DMS79 treated with DMSO at 0.1 percent for 48 hours (cell line): ENCODE measurements at regions not wholly inside any gene's neighbourhood (a gene's known extent, or its start where the extent isn't known, plus 50 kb on each side); places are given as distances from the start of the nearest gene placed in this dataset.
"Not testable (repeated sequence)": the region's sequence is repeated elsewhere in the genome, so short reads cannot be mapped to it uniquely, and the experiment has no call there.

Experiments
- DNase-seq: peaks from one replicate; lab custom pipeline; 2025; lab: John Stamatoyannopoulos, UW

DNA sequence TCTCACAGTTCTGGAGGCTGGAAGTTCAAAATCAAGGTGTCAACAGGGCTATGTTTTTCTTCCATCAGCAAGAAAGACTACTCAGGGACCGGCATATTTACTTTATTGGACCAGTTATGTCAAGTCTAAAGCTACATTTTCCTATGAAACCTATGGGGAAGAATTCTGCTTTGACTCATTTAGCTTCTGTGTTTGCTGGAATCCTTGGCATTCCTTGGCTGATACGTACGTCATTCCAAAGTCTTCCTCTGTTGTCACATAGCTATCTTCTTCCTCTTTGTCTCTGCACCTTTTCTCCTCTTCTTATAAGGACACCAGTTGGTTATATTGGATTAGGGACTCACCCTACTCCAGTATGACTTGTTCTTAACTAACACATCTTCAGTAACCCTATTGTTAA lies 137.4 kb upstream of the FBXO11 start:
- DNase-seq: no peak

DNA sequence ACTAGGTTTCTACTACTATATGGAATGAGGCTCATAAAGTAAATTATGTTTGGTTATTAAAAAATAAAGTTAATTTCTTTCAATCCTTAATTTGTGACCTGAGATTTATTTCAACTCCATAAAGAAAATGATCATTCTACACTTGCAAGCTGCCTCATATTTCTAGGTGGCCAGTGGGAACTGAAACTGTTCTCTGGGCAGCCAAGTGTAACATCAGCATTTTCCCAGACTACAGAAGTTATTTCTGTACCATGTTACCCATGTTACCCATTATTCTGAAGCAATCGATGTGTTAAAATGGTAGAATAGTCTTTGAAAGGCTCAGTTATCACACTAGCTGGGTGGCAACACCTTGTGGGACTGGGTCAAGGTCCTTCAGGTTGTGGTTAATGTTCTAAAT lies 139.3 kb upstream of the FBXO11 start:
- no peak for DNase-seq

DNA sequence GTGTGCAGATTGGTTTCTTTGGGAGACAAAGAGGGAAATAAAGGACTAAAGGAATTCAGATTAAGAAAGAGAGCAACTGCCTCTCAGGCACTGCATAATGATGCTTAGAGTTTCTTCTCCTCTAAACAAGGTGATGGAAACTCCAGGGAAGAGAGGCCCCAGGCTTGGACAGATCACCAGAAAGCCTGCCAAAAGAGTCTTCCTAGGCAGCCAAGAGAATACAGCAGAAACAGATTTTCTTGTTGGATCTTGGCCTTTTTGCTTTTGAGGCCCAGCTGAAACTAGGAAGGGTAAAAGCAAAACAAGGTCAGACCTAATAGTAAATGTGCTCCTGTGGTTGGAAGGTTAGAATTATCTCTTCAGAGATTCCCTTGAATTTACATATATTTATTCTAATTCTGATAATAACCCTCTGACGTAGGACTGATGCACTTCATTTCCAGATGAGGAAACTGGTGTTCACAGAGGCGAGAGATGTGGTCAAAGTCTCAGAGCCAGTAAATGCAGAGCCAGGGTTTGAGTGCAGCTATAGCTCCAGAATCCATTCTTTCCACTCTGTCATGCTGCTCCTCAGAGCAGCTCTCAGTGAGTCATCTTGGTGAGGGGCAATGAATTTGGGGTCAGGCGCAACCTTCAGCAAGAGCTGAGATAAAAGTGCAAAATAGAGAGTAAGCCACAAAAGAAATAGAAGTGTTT lies 142.3 kb upstream of the FBXO11 start:
- DNase-seq: no peak

DNA sequence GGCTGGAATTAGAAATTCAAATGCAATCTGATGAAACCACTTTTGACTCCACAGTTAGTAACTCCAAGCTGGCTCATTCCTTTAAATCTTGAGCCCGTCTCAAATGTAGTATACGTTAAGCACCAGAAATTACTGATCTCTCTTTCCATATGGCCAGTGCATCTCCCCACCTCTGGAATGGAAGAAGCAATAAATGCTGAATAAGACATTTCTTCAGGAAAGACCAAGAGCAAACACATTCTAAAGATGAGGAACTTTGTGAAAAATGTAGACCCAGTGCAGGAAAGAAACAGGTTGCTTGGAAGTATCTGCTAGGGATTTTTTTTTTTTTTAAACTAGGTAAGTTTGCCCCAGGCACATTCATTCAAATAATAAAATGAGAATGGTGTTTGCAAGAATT lies 143.1 kb upstream of the FBXO11 start:
- DNase-seq: no peak

DNA sequence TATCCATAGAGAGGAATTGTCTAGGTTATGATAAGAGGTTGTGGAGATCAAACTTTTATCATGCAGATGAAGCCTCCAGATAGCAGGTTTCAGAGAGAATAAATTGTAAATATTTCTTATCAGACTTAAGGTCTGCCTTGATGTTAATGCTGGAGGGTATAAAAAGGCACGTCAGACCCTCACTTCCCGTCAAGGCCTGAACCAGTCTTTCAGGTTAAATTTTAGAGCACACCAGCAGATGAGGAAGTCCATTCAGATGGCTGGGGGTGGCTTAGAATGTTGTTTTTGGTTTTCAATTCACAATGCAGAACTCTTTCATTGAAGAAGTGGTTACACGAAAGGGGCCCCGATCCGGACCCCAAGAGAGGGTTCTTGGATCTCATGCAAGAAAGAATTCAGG lies 144.4 kb upstream of the FBXO11 start:
- DNase-seq: no peak

DNA sequence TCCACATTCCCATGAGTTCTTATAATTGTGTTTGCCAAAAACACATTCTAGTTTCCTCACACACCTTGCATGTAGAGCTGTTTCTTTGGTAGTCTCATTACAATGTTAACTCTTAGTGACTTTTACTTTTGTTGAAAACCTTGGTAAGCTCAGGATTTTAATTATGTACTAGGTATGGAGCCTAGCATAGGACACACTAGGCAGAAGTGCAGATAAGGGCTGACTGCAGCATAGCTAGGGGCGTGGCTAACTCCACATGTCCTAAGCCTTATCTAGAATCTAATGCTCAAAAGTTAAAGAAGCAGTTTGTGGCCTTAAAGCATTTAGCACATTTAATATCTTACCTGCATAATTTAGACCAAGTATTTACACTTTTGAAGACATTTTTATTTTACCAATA lies 153.7 kb upstream of the FBXO11 start:
- no peak for DNase-seq

DNA sequence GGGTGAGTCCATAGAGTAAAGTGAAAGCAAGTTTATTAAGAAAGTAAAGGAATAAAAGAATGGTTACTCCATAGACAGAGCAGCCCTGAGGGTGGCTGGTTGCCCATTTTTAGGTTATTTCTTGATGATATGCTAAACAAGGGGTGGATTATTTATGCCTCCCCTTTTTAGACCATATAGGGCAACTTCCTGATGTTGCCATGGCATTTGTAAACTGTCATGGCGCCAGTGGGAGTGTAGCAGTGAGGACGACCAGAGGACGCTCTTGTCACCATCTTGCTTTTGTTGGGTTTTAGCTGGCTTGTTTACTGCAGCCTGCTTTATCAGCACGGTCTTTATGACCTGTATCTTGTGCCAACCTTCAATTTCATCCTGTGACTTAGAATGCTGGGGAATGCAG lies 155.4 kb upstream of the FBXO11 start:
- not testable (repeated sequence) for DNase-seq

DNA sequence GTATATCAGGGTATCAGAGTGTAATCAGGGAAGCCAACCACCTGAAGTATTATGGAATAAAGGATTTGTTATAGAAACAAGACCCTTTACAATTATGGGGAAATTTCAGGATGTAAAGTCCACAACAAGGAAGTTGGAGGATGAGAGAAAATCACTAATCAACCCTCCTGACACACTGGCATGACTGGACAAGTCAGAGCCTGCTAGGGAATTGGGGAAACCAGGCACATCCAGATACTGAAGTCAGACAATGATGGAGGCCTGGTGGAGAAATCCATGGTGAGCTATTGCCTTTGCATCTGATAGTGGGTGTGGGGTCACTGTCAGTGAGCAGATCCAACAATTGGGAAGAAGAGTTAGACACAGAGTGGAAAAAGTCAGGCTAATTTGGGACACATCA lies 158.8 kb upstream of the FBXO11 start:
- no peak for DNase-seq

DNA sequence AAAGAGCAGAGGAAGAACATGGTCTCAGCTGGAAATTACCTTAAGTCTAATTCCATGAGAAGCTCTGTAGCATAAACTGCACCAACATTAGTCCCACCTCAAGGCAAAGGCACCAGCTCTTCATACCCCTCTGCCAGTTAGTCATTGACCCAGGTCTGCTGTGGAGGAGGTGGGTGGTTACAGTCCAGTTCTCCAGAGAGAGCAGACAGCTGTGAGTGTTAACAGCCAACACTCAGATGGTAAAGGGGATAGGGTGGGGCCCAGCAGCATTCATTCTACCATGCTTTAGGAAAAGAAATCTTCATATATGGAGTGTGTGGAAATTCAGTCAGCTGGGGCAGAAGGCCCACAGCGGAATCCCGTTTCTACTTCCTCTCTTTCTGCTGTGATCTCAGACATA lies 159.7 kb upstream of the FBXO11 start:
- no peak for DNase-seq

DNA sequence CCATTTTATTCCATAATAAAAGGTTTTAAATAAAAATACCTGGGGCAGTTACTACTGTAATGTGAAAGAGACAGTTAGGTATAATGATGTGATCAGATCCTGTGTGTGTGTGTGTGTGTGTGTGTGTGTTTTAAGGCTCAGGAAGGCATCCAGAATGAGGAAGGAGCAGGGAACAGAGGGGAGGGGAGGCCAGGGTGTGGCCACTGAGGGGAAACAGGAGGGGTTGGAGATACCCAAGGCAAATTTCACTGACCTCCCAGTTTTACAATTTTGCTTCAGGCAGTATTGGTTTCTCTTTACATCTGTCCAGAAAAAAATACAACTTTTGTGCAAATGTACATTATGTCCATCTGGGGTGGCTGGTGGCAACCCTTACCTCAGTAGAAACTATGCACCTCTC lies 163.5 kb upstream of the FBXO11 start:
- DNase-seq: no peak

DNA sequence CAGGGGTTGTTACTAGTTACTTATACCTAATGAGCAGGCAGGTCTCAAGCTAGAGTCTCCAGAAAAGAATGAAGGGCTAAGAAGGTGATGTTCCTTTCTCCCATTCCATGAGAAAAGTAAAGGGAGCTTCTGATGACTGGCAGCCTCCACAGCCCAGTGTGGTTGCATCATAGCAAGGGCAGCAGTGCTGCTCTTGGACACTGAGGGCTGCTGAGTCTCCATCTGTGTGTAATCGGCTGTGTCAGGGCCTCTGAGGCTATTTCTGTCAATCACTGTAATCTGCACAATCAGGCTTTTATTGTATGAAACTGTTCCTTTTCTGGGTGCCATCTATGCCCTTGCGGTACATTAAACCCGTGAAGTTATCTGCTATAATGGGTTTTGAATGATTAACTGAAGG lies 164.1 kb upstream of the FBXO11 start:
- DNase-seq: no peak

DNA sequence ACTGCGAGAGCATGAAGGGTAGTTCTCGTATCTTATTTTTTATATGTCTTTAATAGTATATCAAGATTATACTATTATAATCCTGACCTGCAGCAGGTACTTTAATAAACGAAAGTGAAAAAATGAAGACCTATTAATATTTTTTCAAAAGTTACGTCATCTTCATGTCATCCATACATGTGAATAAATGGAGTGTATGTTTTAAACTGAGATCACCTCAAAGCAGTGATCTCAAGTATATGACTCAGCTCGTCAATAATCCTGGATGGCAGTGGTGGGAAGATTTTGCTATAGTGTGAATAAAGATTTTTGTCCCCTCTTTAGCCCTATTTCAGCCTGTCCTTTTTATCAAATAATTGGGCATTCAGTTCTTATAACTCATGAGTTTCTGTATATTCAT lies 166.3 kb upstream of the FBXO11 start:
- no peak for DNase-seq

DNA sequence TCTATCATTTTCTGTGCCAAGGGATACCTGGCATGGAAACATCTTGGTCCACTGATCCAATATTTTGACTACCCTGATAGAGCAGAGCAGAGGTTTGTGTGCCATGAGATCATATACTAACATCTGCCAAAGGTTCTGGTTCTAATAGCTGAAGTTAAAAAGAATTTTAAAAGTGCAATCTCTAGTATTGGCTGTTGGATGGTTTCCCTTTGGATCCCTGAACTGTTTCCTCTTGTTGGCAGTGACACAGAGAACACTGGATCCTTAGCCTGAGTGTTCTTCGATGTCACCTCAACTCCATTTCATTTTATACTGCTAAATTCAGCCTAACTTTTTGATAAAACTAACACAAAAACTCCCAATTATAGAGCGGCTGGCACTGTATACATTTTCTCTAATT lies 169.3 kb upstream of the FBXO11 start:
- DNase-seq: no peak

DNA sequence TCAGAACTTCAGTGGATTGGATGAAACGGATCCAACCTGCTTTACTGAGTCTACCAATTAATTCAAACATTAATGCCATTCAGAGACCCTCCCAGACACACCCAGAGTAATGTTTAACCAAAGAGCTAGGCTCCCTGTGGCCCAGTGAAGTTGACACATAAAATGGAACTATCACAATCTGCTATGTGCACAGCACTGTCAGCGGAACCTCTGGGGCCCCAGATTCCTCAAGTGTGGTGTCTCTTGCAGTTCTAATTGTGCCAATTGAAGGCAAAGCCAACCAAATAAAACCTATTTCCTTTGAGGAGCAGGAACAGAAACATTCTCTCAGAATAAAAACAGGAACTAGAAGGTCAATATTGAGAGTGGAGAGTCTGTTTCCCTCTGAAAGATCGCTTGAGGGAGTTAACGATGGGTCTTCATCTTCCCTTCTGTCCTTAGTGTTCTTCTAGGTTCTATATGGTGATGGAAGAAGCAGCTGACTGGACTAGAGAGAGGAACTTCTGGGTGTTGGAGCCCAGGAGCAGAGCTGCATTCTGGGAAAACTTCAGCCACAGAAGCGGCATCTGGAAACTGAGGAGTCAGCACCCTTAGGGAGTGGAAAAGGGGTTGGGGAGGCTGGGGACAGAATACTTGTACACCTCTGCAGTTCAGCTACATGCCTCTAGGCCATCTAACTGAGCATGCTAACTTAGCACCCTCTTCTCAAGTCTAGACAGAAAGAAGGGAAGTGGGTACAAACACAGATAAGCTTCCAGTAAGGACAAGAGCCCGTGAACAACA lies 174.4 kb upstream of the FBXO11 start:
- no peak for DNase-seq

DNA sequence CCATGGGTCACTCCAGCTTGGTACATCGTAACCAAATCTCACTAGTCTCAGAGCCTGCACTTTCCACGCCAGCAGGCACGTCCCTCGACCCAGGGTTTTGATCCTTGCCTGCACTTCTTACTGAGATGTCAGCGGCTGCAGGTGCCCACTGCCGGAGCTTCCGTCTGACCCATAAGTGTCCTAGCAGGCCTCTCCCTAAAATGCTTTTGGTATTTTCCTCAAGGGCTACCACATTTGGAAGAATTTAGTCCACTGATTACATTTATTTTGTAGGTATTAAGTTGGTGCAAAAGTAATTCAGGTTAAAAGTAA lies 175.0 kb upstream of the FBXO11 start:
- no peak for DNase-seq

DNA sequence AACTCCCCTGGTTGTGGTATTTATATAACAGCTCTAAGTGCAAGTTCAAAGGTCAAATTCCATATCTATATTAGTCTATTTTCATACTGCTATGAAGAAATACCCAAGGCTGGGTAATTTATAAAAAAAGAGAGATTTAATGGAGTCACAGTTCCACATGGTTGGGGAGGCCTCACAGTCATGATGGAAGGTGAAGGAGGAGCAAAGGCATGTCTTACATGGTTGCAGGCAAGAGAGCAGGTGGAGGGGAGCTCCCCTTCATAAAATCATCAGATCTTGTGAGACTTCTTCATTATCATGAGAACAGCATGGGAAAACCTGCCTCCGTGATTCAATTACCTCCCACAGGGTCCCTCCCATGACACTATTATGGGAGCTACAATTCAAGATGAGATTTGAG lies 179.6 kb upstream of the FBXO11 start:
- DNase-seq: no peak

DNA sequence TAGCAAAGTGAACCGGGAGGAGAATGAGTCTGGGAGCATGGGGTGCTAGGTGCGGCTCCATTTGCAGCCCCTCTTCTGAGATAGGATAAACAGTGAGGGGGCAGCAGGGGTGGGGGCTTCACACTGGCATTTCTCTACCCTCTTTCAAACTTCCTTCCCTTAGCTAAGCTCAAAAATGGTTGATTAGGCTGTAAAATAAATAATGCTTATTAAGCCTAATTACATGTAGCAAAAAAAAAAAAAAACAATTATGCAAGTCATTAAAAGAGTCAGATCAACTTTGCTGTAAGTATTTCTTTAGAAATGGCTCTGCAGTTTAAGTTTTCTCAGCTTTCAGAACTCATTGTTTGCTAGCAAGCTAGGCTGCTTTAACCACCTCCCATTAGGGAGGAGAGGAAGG lies 182.7 kb upstream of the FBXO11 start:
- no peak for DNase-seq

DNA sequence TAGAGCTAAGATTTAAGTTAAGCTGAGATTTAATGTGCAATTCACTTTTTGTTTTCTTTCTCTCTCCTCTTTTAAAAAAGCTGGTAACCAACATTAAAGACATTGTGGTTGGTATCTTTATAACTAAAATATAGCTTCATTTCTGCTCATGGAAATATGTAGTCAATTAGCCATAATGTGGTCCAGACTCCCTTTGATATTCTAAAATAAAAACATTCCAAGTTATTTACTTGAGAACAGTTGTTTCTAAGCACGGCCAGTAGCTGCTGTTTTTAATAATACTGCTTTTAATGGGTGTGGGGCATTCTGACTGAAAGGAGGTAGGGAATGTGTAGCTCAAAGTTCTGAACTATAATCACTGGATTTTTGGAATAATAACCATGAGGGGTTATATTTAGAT lies 183.3 kb upstream of the FBXO11 start:
- no peak for DNase-seq

DNA sequence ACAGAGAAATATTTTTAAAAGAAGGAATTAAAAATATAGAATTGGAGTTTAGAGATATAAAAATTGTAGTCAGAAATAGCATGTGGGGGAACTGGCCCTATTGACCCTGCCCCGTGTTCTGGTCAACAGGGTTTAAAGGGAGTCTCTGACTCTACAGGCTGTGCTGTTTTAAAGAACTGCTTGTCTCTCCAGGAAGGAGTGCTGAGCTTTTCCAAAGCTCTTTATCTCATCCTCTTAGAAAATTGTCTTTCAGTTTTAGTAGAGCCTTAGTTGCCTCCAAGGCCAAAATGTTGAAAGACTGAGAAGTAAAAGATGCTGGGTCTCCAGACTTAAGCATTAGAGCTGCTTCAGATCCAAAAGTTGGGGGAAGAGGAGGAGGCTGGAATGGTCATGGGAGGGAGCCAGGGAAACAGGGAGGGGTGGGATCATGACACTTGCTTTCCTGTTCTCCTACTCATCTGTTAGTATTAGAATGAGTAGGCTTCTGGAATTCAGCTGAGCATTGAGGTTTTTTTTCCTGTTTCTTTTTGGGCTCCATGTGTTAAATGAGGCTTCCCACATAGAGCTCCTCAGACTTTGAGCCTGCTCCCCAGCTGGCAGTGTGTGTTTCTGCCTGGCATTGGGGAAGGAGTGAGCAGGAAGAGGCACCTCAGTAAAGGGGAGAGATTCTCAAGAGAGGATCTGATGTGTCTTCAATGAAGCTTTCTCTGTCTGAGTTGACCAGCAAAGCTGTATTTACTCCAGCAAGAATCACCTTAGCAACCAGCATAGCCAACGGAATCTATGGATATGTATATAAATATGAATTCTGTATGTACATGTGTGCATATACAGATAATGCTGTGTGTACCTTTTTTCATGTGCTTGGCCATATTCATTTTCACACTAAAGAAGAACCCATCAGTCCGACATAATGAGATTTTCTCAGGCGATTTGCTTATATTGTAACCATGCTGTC lies 186.8 kb upstream of the FBXO11 start:
- DNase-seq: no peak

DNA sequence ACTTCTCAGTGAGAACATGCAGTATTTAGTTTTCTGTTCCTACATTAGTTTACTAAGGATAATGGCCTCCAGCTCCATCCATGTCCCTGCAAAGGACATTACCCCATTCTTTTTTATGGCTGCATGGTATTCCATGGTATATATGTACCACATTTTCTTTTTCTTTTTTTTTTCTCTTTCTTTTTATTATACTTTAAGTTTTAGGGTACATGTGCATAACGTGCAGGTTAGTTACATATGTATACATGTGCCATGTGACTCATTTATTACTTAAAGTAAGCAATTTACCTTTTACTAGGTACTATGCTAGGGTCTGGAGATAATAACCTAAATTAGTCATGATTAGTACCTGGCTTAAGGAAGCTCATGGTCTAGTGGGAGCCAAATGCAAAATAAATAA lies 190.5 kb upstream of the FBXO11 start:
- DNase-seq: not testable (repeated sequence)

DNA sequence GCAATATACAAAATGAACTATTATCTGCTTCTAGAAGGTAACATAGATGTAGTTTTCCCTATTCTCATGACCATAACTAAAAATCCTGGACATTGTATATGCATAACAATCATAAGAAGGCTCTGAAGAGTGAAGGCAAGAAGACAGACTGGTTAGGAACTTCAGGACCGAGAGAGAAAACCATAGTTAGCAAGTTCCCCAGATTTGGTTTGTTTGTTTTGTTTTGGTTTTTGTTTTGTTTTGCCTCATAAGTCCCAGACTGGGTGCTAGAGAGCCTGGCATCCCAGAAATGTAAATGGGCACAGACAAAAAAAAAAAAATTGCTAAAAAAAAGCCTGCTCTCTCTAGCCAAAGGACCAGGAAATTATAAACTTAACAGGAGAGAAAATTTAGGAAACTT lies 192.2 kb upstream of the FBXO11 start:
- DNase-seq: no peak

DNA sequence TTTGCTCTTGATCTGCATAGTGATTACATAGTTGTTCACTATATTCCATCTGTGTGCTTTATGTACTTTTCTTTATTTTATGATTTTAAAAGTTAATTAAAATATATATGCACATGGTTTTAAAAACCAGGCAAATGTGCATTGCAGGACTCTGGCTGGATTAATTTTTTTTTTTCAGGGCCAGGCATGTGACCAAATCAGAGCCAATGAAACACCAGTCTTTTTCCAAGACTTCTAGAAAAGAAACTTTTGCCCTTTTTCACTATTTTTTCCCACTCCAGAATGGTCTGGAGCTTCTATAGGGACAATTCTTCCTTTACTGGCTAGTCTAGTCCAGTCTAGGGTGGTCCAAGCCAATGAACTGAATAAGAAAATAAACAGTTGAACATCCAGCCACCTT lies 198.1 kb upstream of the FBXO11 start:
- no peak for DNase-seq

DNA sequence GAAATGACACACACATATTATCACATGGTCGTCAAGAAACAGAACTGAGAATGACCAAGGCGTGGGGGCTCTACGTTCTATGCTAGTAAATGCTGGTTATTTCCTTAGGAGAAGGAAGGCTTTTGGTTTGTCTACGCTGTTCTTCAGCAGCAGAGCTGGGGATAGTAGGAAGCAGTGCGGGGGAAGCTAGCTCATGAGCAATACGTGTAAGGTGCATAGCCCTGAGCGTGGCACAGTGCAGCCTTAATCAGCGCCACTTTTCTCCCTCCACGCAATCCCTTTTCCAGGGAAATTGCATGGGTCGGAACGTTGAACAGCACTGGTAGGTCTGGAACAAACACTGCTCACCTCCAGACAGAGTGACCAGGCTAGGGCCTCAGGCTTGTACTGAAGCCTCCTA lies 199.6 kb upstream of the FBXO11 start:
- no peak for DNase-seq
